GM12865 (cell line): ENCODE measurements at regions not wholly inside any gene's neighbourhood (a gene's known extent, or its start where the extent isn't known, plus 50 kb on each side); places are given as distances from the start of the nearest gene placed in this dataset.
A peak's percentile ranks its signal among the peaks of the same experiment; 100 is the strongest.

Source experiments
- DNase-seq: peaks from one replicate; pipeline ENCODE4 v3.0.0; 2010; ENCODE audit warnings: low read depth
- H3K4me3 ChIP-seq: 2 replicates; pipeline ENCODE4 v1.5.1; 2011; ENCODE audit warnings: mild to moderate bottlenecking, low read depth, low read length, control low read depth
- CTCF ChIP-seq: IDR thresholded peaks from 2 replicates; pipeline ENCODE4 v1.5.1; 2011; ENCODE audit warnings: low read length, control low read depth, low read depth, inconsistent platforms; ENCODE audit not compliant: insufficient read depth; ENCODE audit errors: missing control alignments

GRCh38 chr12:124391340-124392261 is 96.7 kb downstream of the RFLNA start:
- peak; percentile 71 for DNase-seq
- H3K4me3 ChIP-seq: no peak overlapping the region

GRCh38 chr12:124390442-124391097 is 95.7 kb downstream of the RFLNA start:
- no peak overlapping the region for H3K4me3 ChIP-seq
- DNase-seq: peak; percentile 55
- no peak for TF ChIP-seq CTCF

More at GRCh38 chr12:124391340-124392261, 96.7 kb downstream of the RFLNA start:
- TF ChIP-seq CTCF: no peak

- no peak for DNase-seq
- H3K4me3 ChIP-seq: no peak overlapping the region
- TF ChIP-seq CTCF: no peak
These were observed 95.0 kb downstream of the RFLNA start for GRCh38 chr12:124389725-124390441.

- peak; percentile 31 for DNase-seq
- no peak for TF ChIP-seq CTCF
- no peak overlapping the region for H3K4me3 ChIP-seq
These were observed 94.3 kb downstream of the RFLNA start for GRCh38 chr12:124389138-124389724.

- DNase-seq: peak; percentile 22
- H3K4me3 ChIP-seq: no peak overlapping the region
- no peak for TF ChIP-seq CTCF
These were observed 93.8 kb downstream of the RFLNA start for GRCh38 chr12:124388679-124389137.

GRCh38 chr12:124388038-124388671 is 93.3 kb downstream of the RFLNA start:
- DNase-seq: no peak
- no peak overlapping the region for H3K4me3 ChIP-seq
- TF ChIP-seq CTCF: no peak
